Osteocyte (in vitro differentiated cells): ENCODE measurements at regions not wholly inside any gene's neighbourhood (a gene's known extent, or its start where the extent isn't known, plus 50 kb on each side); places are given as distances from the start of the nearest gene placed in this dataset.

Experiments used
- DNase-seq: peaks from one replicate; pipeline ENCODE4 v3.0.0; 2021; ENCODE audit warnings: mixed read lengths; ENCODE audit not compliant: unreplicated experiment; ENCODE audit errors: extremely low spot score
- H3K27ac Mint-ChIP-seq: one replicate; pipeline ENCODE4 v1.8.0; 2021; ENCODE audit warnings: mild to moderate bottlenecking, mixed read lengths; ENCODE audit not compliant: unreplicated experiment
- H3K27me3 Mint-ChIP-seq: one replicate; pipeline ENCODE4 v1.8.0; 2021; ENCODE audit warnings: mixed read lengths; ENCODE audit not compliant: unreplicated experiment
- H3K36me3 Mint-ChIP-seq: one replicate; pipeline ENCODE4 v1.8.0; 2021; ENCODE audit warnings: mixed read lengths; ENCODE audit not compliant: unreplicated experiment
- H3K4me1 Mint-ChIP-seq: one replicate; pipeline ENCODE4 v1.8.0; 2021; ENCODE audit warnings: mixed read lengths; ENCODE audit not compliant: unreplicated experiment
- H3K4me3 Mint-ChIP-seq: one replicate; pipeline ENCODE4 v1.8.0; 2021; ENCODE audit warnings: mild to moderate bottlenecking, moderate library complexity, mixed read lengths; ENCODE audit not compliant: unreplicated experiment
- H3K9me3 Mint-ChIP-seq: one replicate; pipeline ENCODE4 v1.8.0; 2021; ENCODE audit warnings: mixed read lengths; ENCODE audit not compliant: unreplicated experiment
- CTCF ChIP-seq: fragments of 200-600 bp; sonication (generic); IDR thresholded peaks from 2 replicates; pipeline ENCODE4 v1.5.0; 2021; ENCODE audit warnings: antibody characterized with exemption, mild to moderate bottlenecking, moderate library complexity

GRCh38 chr16:9170470-9170869, 79.0 kb downstream of the HAPSTR1 start:
- Mint-ChIP-seq H3K27ac (no peak overlapping the region), H3K4me1 (no peaks in the 10 kb centered on the region), H3K9me3 (no peaks in the 10 kb centered on the region), H3K4me3 (no peak overlapping the region), H3K36me3 (no peaks in the 10 kb centered on the region), H3K27me3 (no peaks in the 10 kb centered on the region)
- no peak for DNase-seq
- no peak for TF ChIP-seq CTCF

GRCh38 chr16:9176547-9177418, 85.3 kb downstream of the HAPSTR1 start:
- H3K36me3 Mint-ChIP-seq: no peaks in the 10 kb centered on the region
- no peaks in the 10 kb centered on the region for H3K27me3 Mint-ChIP-seq

GRCh38 chr16:9177861-9178260, 86.4 kb downstream of the HAPSTR1 start:
- TF ChIP-seq CTCF: no peak
- DNase-seq: no peak
- no peaks in the 10 kb centered on the region for H3K36me3 Mint-ChIP-seq
- H3K27me3 Mint-ChIP-seq: no peaks in the 10 kb centered on the region
- no peaks in the 10 kb centered on the region for H3K4me1 Mint-ChIP-seq
- peaks cover 4% of the 10 kb centered on the region for H3K9me3 Mint-ChIP-seq
- no peak overlapping the region for H3K27ac Mint-ChIP-seq
- no peak overlapping the region for H3K4me3 Mint-ChIP-seq

More at GRCh38 chr16:9176547-9177418, 85.3 kb downstream of the HAPSTR1 start:
- Mint-ChIP-seq H3K4me3 (no peak overlapping the region), H3K9me3 (peaks cover 4% of the 10 kb centered on the region), H3K27ac (no peak overlapping the region), H3K4me1 (no peaks in the 10 kb centered on the region)
- no peak for DNase-seq
- no peak for TF ChIP-seq CTCF

GRCh38 chr16:9183682-9184353, 92.4 kb downstream of the HAPSTR1 start:
- Mint-ChIP-seq H3K9me3 (no peaks in the 10 kb centered on the region), H3K36me3 (no peaks in the 10 kb centered on the region), H3K4me1 (no peaks in the 10 kb centered on the region), H3K27me3 (no peaks in the 10 kb centered on the region), H3K4me3 (no peak overlapping the region), H3K27ac (no peak overlapping the region)
- no peak for DNase-seq
- no peak for TF ChIP-seq CTCF

GRCh38 chr16:9184354-9184690, 92.9 kb downstream of the HAPSTR1 start:
- no peaks in the 10 kb centered on the region for H3K27me3 Mint-ChIP-seq
- no peak for DNase-seq
- no peaks in the 10 kb centered on the region for H3K36me3 Mint-ChIP-seq
- no peaks in the 10 kb centered on the region for H3K9me3 Mint-ChIP-seq
- H3K27ac Mint-ChIP-seq: no peak overlapping the region
- no peak for TF ChIP-seq CTCF
- no peak overlapping the region for H3K4me3 Mint-ChIP-seq
- H3K4me1 Mint-ChIP-seq: no peaks in the 10 kb centered on the region
